HS-5 (cell line): ENCODE measurements at regions not wholly inside any gene's neighbourhood (a gene's known extent, or its start where the extent isn't known, plus 50 kb on each side); places are given as distances from the start of the nearest gene placed in this dataset.
"Not testable (repeated sequence)": the region's sequence is repeated elsewhere in the genome, so short reads cannot be mapped to it uniquely, and the experiment has no call there.

Experiments
- DNase-seq: peaks from one replicate; pipeline ENCODE4 v3.0.0-alpha.2; 2012; ENCODE audit warnings: low read depth

DNA sequence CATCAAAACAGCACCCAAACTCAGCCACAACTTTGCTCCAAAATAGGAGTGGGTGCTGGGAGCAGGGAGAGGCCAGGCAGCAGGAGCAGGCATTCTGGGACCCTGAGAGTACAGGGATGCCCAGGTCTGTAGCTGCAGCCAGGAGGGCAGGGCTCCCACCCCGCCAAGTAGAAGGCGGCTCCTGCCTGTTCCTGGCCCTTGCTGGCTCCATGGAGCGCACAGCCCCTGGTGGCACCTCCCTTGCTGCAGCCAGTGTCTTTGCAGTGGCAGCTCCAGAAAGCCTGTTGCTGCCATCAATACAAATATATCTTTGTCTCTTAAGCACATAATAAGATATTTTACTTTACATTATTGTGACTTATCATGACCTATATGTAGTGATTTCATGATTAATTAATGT lies 1096.5 kb downstream of the FSCB start:
- no peak for DNase-seq

GRCh38 chr14:43408472-43408871 lies 1098.6 kb downstream of the FSCB start:
- no peak for DNase-seq

GRCh38 chr14:43407706-43408105 lies 1099.4 kb downstream of the FSCB start:
- no peak for DNase-seq

DNA sequence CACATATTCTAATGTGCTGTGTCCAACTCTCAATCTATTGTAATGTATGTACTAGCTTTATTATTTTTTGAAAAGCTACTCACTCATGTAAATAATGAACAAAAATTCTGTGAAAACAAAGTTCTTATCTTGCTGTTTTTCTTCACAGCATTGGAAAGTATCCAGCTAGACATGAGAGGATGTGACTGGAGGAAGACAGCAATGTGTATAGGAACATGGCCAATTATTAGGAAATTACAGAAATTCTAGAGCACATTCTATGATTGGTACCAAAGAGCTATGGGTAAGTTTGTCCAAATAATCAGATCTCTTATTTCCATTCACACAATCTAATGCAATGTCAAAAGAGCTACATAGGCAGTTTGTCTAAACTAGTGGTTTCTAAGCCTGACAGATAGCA lies 1100.2 kb downstream of the FSCB start:
- DNase-seq: no peak

DNA sequence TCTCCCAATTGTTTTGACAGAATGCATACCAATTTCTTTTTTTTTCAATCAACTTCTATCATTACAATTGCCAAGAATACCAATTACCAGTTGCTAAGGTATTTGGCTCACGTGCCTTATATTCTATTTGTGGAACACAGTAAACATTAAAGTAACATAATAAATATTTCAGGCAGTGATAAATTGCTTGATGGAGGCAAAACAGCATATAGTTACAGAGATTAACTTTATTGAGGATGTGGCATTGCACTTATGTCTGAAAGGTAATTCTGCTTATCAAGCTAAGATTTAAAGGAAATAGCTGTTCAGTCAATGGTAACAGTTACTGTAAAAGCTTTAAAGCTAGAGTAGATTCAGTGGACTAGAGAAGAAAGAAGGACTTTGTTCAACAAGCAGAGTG lies 1107.8 kb downstream of the FSCB start:
- DNase-seq: no peak

GRCh38 chr14:43370565-43370896 lies 1136.6 kb downstream of the FSCB start:
- not testable (repeated sequence) for DNase-seq

DNA sequence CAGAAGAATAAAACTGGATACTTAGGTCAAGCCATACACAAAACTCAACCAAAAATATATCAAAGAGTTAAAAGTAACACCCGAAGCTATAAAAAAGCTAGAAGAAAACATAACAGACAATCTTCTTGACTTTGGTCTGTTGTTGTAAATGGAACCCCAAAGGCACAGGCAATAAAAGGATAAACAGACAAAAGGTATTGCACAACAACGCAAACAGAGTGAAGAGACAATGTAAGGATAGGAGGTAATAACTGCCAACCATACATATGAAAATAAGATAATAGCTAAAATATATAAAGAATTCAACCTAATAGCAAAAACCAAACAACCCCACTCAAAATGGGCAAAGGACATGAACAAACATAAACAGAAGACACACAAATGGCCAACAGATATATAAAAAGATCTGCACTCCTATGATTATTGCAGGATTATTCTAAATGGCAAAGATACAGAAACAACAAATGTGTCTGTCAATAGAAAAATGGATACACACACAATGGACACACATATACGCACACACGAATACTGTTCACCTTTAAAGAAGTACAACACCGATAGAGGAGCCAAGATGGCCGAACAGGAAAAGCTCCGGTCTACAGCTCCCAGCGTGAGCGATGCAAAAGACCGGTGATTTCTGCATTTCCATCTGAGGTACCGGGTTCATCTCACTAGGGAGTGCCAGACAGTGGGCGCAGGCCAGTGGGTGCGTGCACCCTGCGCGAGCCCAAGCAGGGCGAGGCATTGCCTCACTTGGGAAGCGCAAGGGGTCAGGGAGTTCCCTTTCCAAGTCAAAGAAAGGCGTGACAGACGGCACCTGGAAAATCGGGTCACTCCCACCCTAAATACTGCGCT lies 1137.1 kb downstream of the FSCB start:
- no peak for DNase-seq

DNA sequence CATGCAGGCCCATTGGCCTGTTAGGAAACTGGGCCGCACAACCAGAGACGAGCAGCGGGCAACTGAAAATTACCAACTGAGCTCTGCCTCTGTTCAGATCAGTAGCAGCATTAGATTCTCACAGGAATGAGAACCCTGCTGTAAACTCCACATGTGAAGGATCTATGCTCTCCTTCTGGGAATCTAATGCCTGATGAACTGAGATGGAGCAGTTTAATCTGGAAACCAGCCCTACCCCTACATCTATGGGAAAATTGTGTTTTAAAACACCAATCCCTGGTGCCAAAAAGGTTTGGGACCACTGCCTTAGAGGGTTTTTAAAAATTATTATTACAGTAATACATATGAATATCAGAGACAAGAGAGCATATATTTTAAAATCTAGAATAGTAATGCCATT lies 1144.5 kb downstream of the FSCB start:
- DNase-seq: no peak

DNA sequence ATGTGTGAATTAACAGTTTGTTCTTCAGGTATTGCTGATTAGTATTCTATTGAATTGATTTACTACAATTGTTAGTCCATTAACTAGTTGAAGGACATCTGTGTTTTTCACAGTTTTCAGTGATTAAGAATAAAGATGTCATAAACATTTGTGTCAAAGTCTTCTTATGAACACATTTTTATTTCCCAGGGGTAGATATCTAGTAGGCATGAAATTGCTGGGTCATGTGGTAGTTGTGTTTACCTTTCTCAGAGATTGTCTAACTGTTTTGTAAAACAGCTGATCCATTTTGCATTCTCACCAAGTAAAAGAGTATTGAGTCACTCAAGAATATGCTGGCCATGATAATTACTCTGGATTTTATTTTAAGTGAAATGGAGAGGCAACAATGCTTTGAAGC lies 1145.3 kb downstream of the FSCB start:
- no peak for DNase-seq

DNA sequence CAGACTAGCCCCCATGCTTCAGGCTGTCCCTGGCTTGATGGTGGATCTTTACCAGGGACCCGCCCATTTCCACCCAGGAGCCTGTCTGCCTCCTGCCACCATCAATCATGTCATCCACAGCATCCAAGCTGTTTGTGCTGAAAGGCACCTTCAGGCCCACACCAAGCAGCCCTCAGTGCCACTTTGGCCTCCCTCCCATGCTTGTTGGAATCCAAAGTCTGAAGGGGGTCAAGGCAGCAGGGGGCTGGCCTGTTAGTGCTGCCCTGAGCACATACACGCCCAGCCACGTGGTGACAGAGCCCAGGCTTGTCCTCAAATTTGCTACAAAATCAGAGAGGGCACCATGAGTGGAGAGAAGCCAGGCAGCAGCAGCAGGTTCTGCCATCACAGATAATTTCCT lies 1146.8 kb downstream of the FSCB start:
- no peak for DNase-seq

GRCh38 chr14:43359317-43359716 lies 1147.8 kb downstream of the FSCB start:
- DNase-seq: no peak

- DNase-seq: no peak
Measured at GRCh38 chr14:43356979-43357545, 1150.0 kb downstream of the FSCB start.

- no peak for DNase-seq
Measured at GRCh38 chr14:43356382-43356781, 1150.7 kb downstream of the FSCB start.

GRCh38 chr14:43341921-43342320 lies 1165.2 kb downstream of the FSCB start:
- DNase-seq: no peak

DNA sequence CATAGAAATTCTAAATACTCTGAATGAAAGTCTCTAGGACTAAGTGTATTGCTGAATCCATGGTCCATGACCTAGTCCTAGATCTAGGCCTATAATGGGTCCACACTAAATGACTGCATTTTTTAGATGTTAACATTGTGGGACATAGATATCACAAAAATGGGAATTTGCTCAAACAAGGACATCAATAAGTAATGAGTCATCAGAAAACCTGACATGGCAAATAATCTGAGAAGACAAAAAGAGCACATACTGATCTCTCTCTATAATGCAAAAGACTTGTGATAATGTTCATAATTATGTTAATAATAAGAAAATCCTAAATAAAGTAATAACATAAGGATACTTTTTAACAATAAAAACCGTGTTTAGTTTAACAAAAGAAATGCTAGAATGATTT lies 1168.4 kb downstream of the FSCB start:
- no peak for DNase-seq

DNA sequence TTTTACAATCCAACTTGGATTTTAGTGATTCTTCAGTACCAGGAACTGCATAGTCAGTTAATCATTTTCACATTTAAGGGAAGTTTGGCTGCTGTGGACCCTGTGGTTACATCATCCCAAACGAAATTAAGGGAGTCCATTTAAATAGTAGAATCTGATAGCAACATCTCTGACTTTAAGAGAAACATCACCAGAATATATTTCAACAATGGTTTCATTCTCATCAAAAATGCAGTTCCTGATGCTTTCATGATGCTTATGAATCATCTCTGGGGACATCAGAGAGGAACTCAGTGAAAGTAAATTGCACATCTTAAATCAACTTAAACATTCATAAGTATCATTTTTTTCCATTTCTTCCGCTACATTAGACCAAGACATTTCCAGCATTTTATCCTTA lies 1170.7 kb downstream of the FSCB start:
- DNase-seq: no peak

GRCh38 chr14:43326501-43327407 lies 1180.3 kb downstream of the FSCB start:
- not testable (repeated sequence) for DNase-seq

- DNase-seq: no peak
Measured at GRCh38 chr14:43316427-43316826, 1190.7 kb downstream of the FSCB start.

DNA sequence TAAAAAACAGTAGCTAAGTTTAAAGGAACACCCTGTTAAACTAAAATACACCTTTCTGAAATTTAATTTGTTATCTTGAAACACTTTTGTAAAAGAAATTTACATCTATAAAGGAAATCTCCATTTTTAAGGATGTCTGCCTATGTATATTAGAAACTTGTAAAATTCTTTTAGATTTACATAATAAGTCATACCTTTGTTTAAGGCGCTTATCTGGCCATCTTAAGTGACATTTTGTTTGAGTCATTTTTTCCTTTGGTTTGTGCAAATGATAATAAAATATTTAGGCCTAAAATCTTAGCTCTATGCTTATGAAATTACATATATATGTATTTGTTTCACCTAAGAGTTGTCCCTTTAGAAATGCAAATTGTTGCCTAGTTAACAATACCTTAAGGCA lies 1193.4 kb downstream of the FSCB start:
- no peak for DNase-seq

- no peak for DNase-seq
Measured at GRCh38 chr14:43308421-43309110, 1198.5 kb downstream of the FSCB start.

DNA sequence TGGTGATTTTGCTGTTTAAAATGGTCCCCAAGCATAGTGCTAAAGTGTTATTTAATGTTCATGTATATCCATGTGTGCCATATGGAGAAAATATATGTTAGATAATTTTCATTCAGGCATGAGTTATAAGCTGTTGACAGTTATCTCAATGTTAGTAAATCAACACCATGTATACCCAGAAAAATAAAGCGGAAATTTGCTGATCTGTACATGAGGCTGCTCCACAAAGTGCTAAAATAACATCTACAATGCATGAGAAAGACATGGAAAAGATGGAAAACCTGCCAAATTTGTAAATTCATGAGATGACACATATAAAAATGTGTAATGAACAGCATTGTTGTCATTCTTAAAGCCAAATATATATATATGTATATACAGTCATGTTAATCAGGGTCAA lies 1199.2 kb downstream of the FSCB start:
- no peak for DNase-seq

DNA sequence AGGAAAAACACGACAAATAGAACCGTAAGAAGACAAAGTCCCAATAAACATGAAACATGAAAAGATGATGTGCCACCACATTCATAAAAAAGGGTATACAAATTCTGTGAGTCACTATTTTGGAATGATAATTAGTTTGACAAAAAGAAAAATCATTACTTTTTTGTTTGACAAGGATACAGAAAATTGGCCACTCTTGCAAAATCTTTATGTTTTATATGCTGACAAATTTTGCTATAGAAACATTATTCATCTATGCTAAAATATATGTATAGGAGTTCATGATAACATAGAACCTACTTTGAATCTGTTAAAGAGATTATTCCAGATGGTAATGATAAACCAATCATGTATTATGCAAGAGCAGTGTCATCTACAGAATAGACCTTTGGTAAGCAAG lies 1201.0 kb downstream of the FSCB start:
- DNase-seq: no peak
